Neural cell (in vitro differentiated cells): ENCODE measurements at regions not wholly inside any gene's neighbourhood (a gene's known extent, or its start where the extent isn't known, plus 50 kb on each side); places are given as distances from the start of the nearest gene placed in this dataset.

Experiments used
- H2AFZ ChIP-seq: fragments of 200-600, 300-800 bp; sonication (generic), shearing (Covaris generic); 2 replicates; pipeline ENCODE4 v1.6.0; 2014; ENCODE audit warnings: low read depth, mild to moderate bottlenecking, antibody characterized with exemption, low read length, moderate library complexity
- H3F3A ChIP-seq: fragments of 200-600 bp; shearing (Covaris generic); 2 replicates; pipeline ENCODE4 v1.6.1; 2016; ENCODE audit warnings: mild to moderate bottlenecking, moderate library complexity, mixed read lengths, antibody characterized with exemption, low read length; ENCODE audit not compliant: insufficient read depth, poor library complexity, severe bottlenecking
- H3K27ac ChIP-seq: fragments of 200-600, 300-800 bp; sonication (generic), shearing (Covaris generic); 2 replicates; pipeline ENCODE4 v1.5.1; 2014; ENCODE audit warnings: mild to moderate bottlenecking, low read length, moderate library complexity
- H3K27me3 ChIP-seq: fragments of 300-800, 200-600 bp; sonication (generic), shearing (Covaris generic); 2 replicates; pipeline ENCODE4 v1.6.0; 2014; ENCODE audit warnings: mild to moderate bottlenecking, low read depth, low read length, moderate library complexity; ENCODE audit not compliant: insufficient read depth
- H3K36me3 ChIP-seq: fragments of 300-800, 200-600 bp; sonication (generic), shearing (Covaris generic); 2 replicates; pipeline ENCODE4 v1.5.1; 2014; ENCODE audit warnings: mild to moderate bottlenecking, antibody characterized with exemption, low read length, moderate library complexity; ENCODE audit not compliant: insufficient read depth
- H3K4me2 ChIP-seq: fragments of 300-800, 200-600 bp; sonication (generic), shearing (Covaris generic); 2 replicates; pipeline ENCODE4 v1.6.0; 2014; ENCODE audit warnings: mild to moderate bottlenecking, low read length
- H3K4me3 ChIP-seq: fragments of 300-800, 200-600 bp; sonication (generic), shearing (Covaris generic); 2 replicates; pipeline ENCODE4 v1.5.1; 2014; ENCODE audit warnings: mild to moderate bottlenecking, low read length, moderate library complexity
- H3K79me2 ChIP-seq: fragments of 200-600 bp; shearing (Covaris generic); replicated peaks from 2 replicates; pipeline ENCODE4 v1.6.0; 2014; ENCODE audit warnings: mild to moderate bottlenecking, low read length, moderate library complexity; ENCODE audit not compliant: insufficient read depth
- H3K9ac ChIP-seq: fragments of 300-800, 200-600 bp; sonication (generic), shearing (Covaris generic); 2 replicates; pipeline ENCODE4 v1.6.1; 2016; ENCODE audit warnings: mild to moderate bottlenecking, low read length, mixed read lengths
- H3K9me2 ChIP-seq: fragments of 200-600 bp; shearing (Covaris generic); 2 replicates; pipeline ENCODE4 v1.6.1; 2016; ENCODE audit warnings: mild to moderate bottlenecking, low read length, mixed read lengths; ENCODE audit not compliant: insufficient read depth
- H3K9me3 ChIP-seq: fragments of 200-600, 300-800 bp; sonication (generic), shearing (Covaris generic); 2 replicates; pipeline ENCODE4 v1.6.1; 2016; ENCODE audit warnings: mild to moderate bottlenecking, mixed run types, low read length, moderate library complexity, mixed read lengths
- H4K20me1 ChIP-seq: fragments of 200-600 bp; shearing (Covaris generic); 2 replicates; pipeline ENCODE4 v1.6.1; 2016; ENCODE audit warnings: mild to moderate bottlenecking, mixed run types; ENCODE audit not compliant: insufficient read depth
- EP300 ChIP-seq: fragments of 450-650 bp; conservative IDR thresholded peaks from 2 replicates; pipeline ENCODE4 v1.6.1; 2014; ENCODE audit warnings: antibody characterized with exemption, mild to moderate bottlenecking, moderate library complexity; ENCODE audit not compliant: poor library complexity, severe bottlenecking
- EZH2 ChIP-seq: fragments of 200-600, 300-800 bp; shearing (Covaris generic), sonication (generic); IDR thresholded peaks from 2 replicates; pipeline ENCODE4 v1.6.1; 2014; ENCODE audit warnings: antibody characterized with exemption, low read length, borderline replicate concordance, mild to moderate bottlenecking; ENCODE audit not compliant: insufficient read depth, poor library complexity, severe bottlenecking
- MXI1 ChIP-seq: fragments of 450-650 bp; conservative IDR thresholded peaks from 2 replicates; pipeline ENCODE4 v1.6.1; 2014; ENCODE audit warnings: antibody characterized with exemption, mild to moderate bottlenecking; ENCODE audit not compliant: poor library complexity, severe bottlenecking
- POLR2AphosphoS5 ChIP-seq: IDR thresholded peaks from 2 replicates; pipeline ENCODE4 v1.6.1; 2012
- RAD21 ChIP-seq: fragments of 450-650 bp; conservative IDR thresholded peaks from 2 replicates; pipeline ENCODE4 v1.6.1; 2014; ENCODE audit warnings: antibody characterized with exemption, mild to moderate bottlenecking, moderate library complexity
- SMC3 ChIP-seq: fragments of 450-650 bp; conservative IDR thresholded peaks from 2 replicates; pipeline ENCODE4 v1.6.1; 2014; ENCODE audit warnings: antibody characterized with exemption, mild to moderate bottlenecking, moderate library complexity; ENCODE audit not compliant: poor library complexity
- TAF1 ChIP-seq: IDR thresholded peaks from 2 replicates; pipeline ENCODE4 v1.6.1; 2012; ENCODE audit warnings: low read depth
- TF ChIP-seq, protein P1 (sequence below): IDR thresholded peaks from 2 replicates; pipeline ENCODE4 v1.6.1; 2012; ENCODE audit warnings: borderline replicate concordance
- TF ChIP-seq, protein P2 (sequence below): fragments of 450-650 bp; IDR thresholded peaks from 2 replicates; pipeline ENCODE4 v1.5.1; 2014; ENCODE audit warnings: antibody characterized with exemption, mild to moderate bottlenecking, moderate library complexity; ENCODE audit not compliant: poor library complexity, severe bottlenecking

DNA sequence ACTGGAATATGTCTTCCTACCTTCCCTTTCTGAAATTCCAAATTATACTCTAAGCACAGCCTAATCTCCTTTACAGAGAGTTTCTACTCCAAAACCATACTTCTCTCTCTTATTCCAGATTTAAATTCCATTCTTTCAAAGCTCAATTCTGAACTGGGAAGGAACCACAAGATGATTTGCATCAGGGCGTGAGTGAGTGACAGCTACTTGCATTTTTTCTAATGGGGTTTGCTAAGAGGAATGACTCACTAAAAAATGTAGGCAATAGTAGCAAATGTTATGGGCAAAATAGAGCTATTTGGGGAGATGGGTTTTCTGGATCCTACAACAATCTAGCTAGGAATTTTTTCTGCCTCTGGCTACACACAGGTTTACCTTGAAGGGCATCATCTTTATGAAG is 244.6 kb upstream of the PSMD7 start:
- Histone ChIP-seq H3K79me2 (no peaks in the 10 kb centered on the region), H3K9me2 (no peaks in the 10 kb centered on the region), H3K9ac (no peak overlapping the region), H3F3A (no peaks in the 10 kb centered on the region), H3K4me3 (no peak overlapping the region), H4K20me1 (no peaks in the 10 kb centered on the region), H3K9me3 (no peaks in the 10 kb centered on the region), H3K27me3 (no peaks in the 10 kb centered on the region), H3K4me2 (no peak overlapping the region), H3K36me3 (no peaks in the 10 kb centered on the region), H2AFZ (no peak overlapping the region), H3K27ac (no peak overlapping the region)
- TF ChIP-seq, protein P1, sequence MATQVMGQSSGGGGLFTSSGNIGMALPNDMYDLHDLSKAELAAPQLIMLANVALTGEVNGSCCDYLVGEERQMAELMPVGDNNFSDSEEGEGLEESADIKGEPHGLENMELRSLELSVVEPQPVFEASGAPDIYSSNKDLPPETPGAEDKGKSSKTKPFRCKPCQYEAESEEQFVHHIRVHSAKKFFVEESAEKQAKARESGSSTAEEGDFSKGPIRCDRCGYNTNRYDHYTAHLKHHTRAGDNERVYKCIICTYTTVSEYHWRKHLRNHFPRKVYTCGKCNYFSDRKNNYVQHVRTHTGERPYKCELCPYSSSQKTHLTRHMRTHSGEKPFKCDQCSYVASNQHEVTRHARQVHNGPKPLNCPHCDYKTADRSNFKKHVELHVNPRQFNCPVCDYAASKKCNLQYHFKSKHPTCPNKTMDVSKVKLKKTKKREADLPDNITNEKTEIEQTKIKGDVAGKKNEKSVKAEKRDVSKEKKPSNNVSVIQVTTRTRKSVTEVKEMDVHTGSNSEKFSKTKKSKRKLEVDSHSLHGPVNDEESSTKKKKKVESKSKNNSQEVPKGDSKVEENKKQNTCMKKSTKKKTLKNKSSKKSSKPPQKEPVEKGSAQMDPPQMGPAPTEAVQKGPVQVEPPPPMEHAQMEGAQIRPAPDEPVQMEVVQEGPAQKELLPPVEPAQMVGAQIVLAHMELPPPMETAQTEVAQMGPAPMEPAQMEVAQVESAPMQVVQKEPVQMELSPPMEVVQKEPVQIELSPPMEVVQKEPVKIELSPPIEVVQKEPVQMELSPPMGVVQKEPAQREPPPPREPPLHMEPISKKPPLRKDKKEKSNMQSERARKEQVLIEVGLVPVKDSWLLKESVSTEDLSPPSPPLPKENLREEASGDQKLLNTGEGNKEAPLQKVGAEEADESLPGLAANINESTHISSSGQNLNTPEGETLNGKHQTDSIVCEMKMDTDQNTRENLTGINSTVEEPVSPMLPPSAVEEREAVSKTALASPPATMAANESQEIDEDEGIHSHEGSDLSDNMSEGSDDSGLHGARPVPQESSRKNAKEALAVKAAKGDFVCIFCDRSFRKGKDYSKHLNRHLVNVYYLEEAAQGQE, result no peak
- TF ChIP-seq RAD21, result no peak
- no peak for TF ChIP-seq EZH2
- TF ChIP-seq POLR2AphosphoS5, result no peak
- TF ChIP-seq, protein P2, sequence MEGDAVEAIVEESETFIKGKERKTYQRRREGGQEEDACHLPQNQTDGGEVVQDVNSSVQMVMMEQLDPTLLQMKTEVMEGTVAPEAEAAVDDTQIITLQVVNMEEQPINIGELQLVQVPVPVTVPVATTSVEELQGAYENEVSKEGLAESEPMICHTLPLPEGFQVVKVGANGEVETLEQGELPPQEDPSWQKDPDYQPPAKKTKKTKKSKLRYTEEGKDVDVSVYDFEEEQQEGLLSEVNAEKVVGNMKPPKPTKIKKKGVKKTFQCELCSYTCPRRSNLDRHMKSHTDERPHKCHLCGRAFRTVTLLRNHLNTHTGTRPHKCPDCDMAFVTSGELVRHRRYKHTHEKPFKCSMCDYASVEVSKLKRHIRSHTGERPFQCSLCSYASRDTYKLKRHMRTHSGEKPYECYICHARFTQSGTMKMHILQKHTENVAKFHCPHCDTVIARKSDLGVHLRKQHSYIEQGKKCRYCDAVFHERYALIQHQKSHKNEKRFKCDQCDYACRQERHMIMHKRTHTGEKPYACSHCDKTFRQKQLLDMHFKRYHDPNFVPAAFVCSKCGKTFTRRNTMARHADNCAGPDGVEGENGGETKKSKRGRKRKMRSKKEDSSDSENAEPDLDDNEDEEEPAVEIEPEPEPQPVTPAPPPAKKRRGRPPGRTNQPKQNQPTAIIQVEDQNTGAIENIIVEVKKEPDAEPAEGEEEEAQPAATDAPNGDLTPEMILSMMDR, result no peak
- no peak for TF ChIP-seq EP300
- TF ChIP-seq MXI1, result no peak
- no peak for TF ChIP-seq TAF1

DNA sequence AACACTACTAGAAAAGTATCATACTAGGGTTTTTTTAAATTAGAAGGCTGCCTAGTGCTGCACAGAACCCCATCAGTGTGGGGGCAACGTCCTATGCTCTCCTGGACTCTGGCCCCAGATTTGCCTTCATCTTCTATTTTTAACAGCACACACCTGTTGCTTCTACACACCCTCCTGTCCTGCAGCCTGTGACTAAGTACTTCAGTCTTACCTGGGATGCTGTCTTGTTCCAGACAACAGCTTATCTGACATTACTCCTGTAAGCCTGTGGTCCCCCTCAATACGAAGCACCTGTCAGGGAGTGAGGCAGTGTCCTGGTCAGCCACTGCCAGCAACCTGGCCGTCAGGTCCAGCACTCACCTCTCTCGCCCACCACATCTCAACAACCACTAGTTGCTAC is 247.6 kb upstream of the PSMD7 start:
- H3K9me3 ChIP-seq, result no peaks in the 10 kb centered on the region
- no peaks in the 10 kb centered on the region for H3K27me3 ChIP-seq
- no peak overlapping the region for H3K27ac ChIP-seq

More for the DNA sequence above, 247.6 kb upstream of the PSMD7 start:
- Histone ChIP-seq H3K36me3 (no peaks in the 10 kb centered on the region), H4K20me1 (no peaks in the 10 kb centered on the region), H3K4me2 (no peak overlapping the region), H2AFZ (no peak overlapping the region), H3K79me2 (no peaks in the 10 kb centered on the region), H3F3A (peaks cover 7% of the 10 kb centered on the region), H3K9ac (no peak overlapping the region), H3K4me3 (no peak overlapping the region), H3K9me2 (no peaks in the 10 kb centered on the region)
- TF ChIP-seq EZH2 (no peak), EP300 (no peak), MXI1 (no peak), SMC3 (no peak)
- TF ChIP-seq, protein P1, result no peak
